ENCODE measurements at regions not wholly inside any gene's neighbourhood (a gene's known extent, or its start where the extent isn't known, plus 50 kb on each side); places are given as distances from the start of the nearest gene placed in this dataset.
"Not testable (repeated sequence)": the region's sequence is repeated elsewhere in the genome, so short reads cannot be mapped to it uniquely, and the experiment has no call there.

DNA sequence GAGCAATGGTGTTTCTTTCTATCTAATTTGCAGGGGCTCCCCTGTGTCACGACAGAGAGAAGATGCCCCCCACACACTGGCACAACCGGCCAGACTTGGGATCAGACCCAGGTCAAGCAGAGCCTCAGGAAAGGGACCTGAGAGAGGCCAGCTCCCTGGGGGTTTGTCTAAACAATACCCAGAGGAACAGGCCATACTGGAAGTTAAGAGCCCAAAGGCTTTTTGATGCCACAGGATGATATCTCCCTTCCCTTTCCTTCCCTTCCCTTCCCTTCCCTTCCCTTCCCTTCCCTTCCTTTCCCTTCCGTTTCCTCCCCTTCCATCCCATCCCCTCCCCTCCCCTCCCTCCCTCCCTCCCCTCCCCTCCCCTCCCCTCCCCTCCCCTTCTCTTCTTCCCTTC is 139.2 kb downstream of the ARL4C start:
- no peaks in the 10 kb centered on the region for H3K27me3 ChIP-seq (ENCODE audit: control insufficient read depth, insufficient read depth, low read length)
- no peaks in the 10 kb centered on the region for H3K36me3 ChIP-seq (ENCODE audit: control insufficient read depth, insufficient read depth, low read length)
- peaks cover 9% of the 10 kb centered on the region; the same call in 1 of the 2 replicates for H3K9me3 ChIP-seq (ENCODE audit: control insufficient read depth, insufficient read depth, low read depth, low read length)
- no peak overlapping the region for H3K4me3 ChIP-seq (ENCODE audit: low read depth, low read length)
- H3K4me1 ChIP-seq (ENCODE audit: control insufficient read depth, insufficient read depth, low read length): peaks cover 17% of the 10 kb centered on the region
- no peak overlapping the region for H3K27ac ChIP-seq (ENCODE audit: low read depth, low read length)
- no peak overlapping the region for H3K9ac ChIP-seq (ENCODE audit: low read length)

DNA sequence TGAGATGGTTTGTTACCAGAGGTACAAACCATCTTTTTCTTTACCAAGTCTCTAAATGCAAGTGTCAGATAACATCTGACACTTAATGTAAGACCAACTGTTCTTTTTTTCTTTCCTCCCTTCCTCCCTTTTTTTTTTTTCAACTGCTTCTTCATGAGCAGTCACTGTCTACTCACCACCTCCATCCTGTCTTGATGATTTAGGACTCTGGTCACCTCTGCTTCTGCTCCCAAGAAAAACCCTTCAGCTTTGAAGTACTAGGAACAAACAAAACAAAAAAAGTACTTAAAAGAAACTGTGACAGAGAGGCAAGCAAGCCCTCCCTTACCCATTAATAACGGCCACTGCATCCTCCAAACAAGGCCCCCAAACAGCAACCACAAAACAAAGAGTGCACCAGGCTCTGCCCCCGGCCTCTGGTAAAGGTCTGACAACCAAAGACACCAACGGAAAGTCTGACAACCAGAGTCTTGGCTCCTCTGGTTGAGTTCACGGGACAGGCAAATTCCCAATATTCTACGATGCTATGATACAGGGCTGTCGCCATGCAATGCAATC is 141.0 kb downstream of the ARL4C start:
- no peak overlapping the region for H3K9ac ChIP-seq (ENCODE audit: low read length)
- H3K4me3 ChIP-seq (ENCODE audit: low read depth, low read length): no peak overlapping the region

DNA sequence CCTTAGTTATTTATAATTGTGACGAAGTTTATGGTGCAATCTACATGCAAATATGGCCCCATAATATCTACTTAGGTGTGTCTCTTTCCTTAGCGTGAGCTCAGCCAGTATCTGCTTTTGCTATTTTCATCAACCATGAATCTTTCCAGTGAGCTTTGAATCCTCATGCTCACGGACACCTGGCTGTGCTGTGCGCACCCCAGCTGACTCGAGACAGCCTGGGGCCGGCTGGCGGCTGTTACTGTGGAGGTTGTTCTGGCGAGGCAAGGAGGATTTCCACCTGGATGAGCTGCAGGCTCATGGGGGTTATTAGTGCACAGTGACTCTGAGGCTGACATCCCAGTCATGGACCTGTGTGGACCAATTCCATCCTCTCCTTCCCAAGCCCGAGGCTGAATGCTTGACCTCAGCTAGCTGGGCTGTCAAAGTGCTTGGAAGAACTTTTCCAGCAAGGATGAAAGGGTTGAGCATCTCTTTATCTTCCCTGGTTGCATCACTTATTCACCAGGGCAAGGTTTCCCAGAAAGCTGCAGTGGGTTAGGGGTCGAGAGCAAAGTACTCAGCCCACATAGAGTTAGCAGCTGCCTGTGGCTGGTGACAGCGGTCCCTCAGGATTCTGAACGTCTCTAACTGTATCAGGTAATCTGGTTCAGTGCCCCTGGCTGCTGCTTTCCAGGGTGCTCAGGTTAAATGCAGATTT is 141.7 kb downstream of the ARL4C start:
- Histone ChIP-seq H3K4me1 (ENCODE audit: control insufficient read depth, insufficient read depth, low read length) (peaks cover 17% of the 10 kb centered on the region), H3K4me3 (ENCODE audit: low read depth, low read length) (no peak overlapping the region), H3K9ac (ENCODE audit: low read length) (no peak overlapping the region)

More for the DNA sequence above, 141.0 kb downstream of the ARL4C start:
- Histone ChIP-seq H3K36me3 (ENCODE audit: control insufficient read depth, insufficient read depth, low read length) (no peaks in the 10 kb centered on the region), H3K27ac (ENCODE audit: low read depth, low read length) (no peak overlapping the region), H3K27me3 (ENCODE audit: control insufficient read depth, insufficient read depth, low read length) (no peaks in the 10 kb centered on the region), H3K9me3 (ENCODE audit: control insufficient read depth, insufficient read depth, low read depth, low read length) (peaks cover 13% of the 10 kb centered on the region; the same call in 1 of the 2 replicates), H3K4me1 (ENCODE audit: control insufficient read depth, insufficient read depth, low read length) (peaks cover 17% of the 10 kb centered on the region)

DNA sequence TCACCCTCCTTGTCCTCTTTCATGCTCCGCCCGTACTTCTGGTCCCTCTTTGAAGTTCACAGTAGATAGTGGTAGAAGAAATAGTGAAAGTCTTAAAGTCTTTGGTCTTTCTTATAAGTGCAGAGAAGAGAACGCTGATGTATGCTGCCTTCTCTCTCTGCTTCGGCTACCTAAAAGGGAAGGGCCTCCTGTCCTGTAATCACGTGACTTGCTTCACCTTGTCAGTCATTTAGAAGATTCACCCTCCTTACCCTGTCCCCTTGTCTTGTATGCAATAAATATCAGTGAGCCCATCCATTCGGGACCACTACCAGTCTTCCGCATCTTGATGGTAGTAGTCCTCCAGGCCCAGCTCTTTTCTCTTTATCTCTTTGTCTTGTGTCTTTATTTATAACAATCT is 144.6 kb downstream of the ARL4C start:
- H3K27me3 ChIP-seq (ENCODE audit: control insufficient read depth, insufficient read depth, low read length): no peaks in the 10 kb centered on the region
- no peak overlapping the region for H3K27ac ChIP-seq (ENCODE audit: low read depth, low read length)
- H3K9ac ChIP-seq (ENCODE audit: low read length): no peak overlapping the region
- peaks cover 14% of the 10 kb centered on the region for H3K4me1 ChIP-seq (ENCODE audit: control insufficient read depth, insufficient read depth, low read length)
- H3K4me3 ChIP-seq (ENCODE audit: low read depth, low read length): no peak overlapping the region
- H3K36me3 ChIP-seq (ENCODE audit: control insufficient read depth, insufficient read depth, low read length): no peaks in the 10 kb centered on the region
- peaks cover 10% of the 10 kb centered on the region; the same call in 1 of the 2 replicates for H3K9me3 ChIP-seq (ENCODE audit: control insufficient read depth, insufficient read depth, low read depth, low read length)

More for the DNA sequence above, 141.7 kb downstream of the ARL4C start:
- Histone ChIP-seq H3K9me3 (ENCODE audit: control insufficient read depth, insufficient read depth, low read depth, low read length) (peaks cover 13% of the 10 kb centered on the region; the same call in 1 of the 2 replicates), H3K36me3 (ENCODE audit: control insufficient read depth, insufficient read depth, low read length) (no peaks in the 10 kb centered on the region), H3K27ac (ENCODE audit: low read depth, low read length) (no peak overlapping the region), H3K27me3 (ENCODE audit: control insufficient read depth, insufficient read depth, low read length) (no peaks in the 10 kb centered on the region)

DNA sequence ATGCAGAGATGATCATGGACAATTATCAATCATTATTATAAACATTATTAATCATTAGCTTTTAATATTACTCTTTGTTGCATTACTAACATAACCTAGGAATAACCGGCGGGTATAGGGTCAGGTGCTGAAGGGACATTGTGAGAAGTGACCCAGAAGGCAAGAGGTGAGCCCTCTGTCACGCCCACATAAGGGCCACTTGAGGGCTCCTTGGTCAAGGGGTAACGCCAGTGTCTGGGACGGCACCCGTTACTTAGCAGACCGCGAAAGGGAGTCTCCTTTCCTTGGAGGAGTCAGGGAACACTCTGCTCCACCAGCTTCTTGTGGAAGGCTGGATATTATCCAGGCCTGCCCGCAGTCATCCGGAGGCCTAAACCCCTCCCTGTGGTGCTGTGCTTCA is 145.0 kb downstream of the ARL4C start:
- not testable (repeated sequence) for H3K36me3 ChIP-seq (ENCODE audit: control insufficient read depth, insufficient read depth, low read length); H3K27ac ChIP-seq (ENCODE audit: low read depth, low read length); H3K27me3 ChIP-seq (ENCODE audit: control insufficient read depth, insufficient read depth, low read length); H3K4me3 ChIP-seq (ENCODE audit: low read depth, low read length); H3K9ac ChIP-seq (ENCODE audit: low read length)
- Histone ChIP-seq H3K4me1 (ENCODE audit: control insufficient read depth, insufficient read depth, low read length) (peaks cover 13% of the 10 kb centered on the region), H3K9me3 (ENCODE audit: control insufficient read depth, insufficient read depth, low read depth, low read length) (peaks cover 10% of the 10 kb centered on the region; the same call in 1 of the 2 replicates)

DNA sequence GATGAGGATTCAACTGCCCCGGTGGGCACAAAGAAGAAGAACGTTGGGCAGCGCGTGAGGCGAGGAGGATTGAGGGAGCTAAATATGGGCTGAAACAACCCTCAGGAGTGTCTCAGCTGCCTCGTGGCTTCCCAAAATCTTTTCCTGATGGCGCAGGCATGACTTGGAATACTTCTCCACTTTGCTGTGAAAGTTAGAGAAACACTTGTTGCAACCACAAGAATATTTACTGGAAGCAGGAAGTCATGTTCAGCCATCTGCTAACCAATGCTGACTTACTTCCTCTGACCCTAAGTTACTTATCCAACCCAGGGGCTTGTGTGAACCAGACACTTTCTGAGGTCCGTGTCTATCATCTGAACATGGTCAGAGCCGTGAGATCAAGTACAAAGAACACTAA is 148.8 kb downstream of the ARL4C start:
- no peaks in the 10 kb centered on the region; the same call in 1 of the 2 replicates for H3K4me1 ChIP-seq (ENCODE audit: control insufficient read depth, insufficient read depth, low read length)
- H3K9ac ChIP-seq (ENCODE audit: low read length): no peak overlapping the region
- H3K36me3 ChIP-seq (ENCODE audit: control insufficient read depth, insufficient read depth, low read length): no peaks in the 10 kb centered on the region
- no peaks in the 10 kb centered on the region for H3K27me3 ChIP-seq (ENCODE audit: control insufficient read depth, insufficient read depth, low read length)
- no peak overlapping the region for H3K27ac ChIP-seq (ENCODE audit: low read depth, low read length)
- H3K9me3 ChIP-seq (ENCODE audit: control insufficient read depth, insufficient read depth, low read depth, low read length): peaks cover 8% of the 10 kb centered on the region; the same call in 1 of the 2 replicates
- no peak overlapping the region for H3K4me3 ChIP-seq (ENCODE audit: low read depth, low read length)

DNA sequence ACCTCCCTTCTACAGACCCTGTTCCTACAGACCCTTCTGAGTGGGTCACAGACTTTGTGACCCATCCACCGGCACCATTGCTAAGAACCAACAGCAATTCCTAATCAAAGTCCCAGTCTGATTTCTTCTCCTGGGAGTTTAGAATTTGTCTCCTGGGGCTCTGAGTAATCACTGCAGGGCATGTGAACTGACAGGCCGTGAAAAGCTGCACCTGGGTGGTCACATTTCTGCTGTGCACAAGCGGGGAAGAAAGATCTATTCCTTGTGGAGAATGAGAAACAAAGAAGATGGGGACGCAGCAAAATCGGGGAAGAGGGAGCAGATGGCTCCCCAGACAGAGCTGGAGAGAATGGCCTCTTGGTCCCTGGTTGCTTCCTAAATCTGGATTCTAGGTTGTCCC is 151.0 kb downstream of the ARL4C start:
- no peaks in the 10 kb centered on the region for H3K36me3 ChIP-seq (ENCODE audit: control insufficient read depth, insufficient read depth, low read length)
- no peak overlapping the region for H3K4me3 ChIP-seq (ENCODE audit: low read depth, low read length)
- no peaks in the 10 kb centered on the region for H3K9me3 ChIP-seq (ENCODE audit: control insufficient read depth, insufficient read depth, low read depth, low read length)
- H3K9ac ChIP-seq (ENCODE audit: low read length): no peak overlapping the region
- no peak overlapping the region for H3K27ac ChIP-seq (ENCODE audit: low read depth, low read length)
- no peaks in the 10 kb centered on the region for H3K27me3 ChIP-seq (ENCODE audit: control insufficient read depth, insufficient read depth, low read length)
- H3K4me1 ChIP-seq (ENCODE audit: control insufficient read depth, insufficient read depth, low read length): peaks cover 2% of the 10 kb centered on the region; the same call in 1 of the 2 replicates

DNA sequence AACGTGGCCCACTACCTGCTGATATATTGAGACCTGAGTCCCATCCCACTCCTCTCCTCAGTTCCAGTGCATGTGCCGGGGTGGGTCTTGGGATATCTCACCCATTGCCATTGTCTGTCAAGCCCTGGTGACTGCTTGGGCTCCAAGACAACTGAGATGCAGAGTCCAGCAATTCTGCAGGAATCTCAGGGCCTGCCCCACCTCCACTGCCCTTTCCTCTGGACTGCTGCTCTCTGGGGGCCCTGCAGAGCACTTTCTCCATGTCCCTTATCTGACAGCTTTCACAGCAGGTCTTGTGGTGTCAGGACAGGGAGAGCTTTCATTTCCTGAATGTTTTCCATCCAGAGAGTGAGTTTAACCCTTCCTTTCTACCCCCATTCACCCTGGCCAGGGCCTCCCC is 152.9 kb downstream of the ARL4C start:
- Histone ChIP-seq H3K9me3 (ENCODE audit: control insufficient read depth, insufficient read depth, low read depth, low read length) (no peaks in the 10 kb centered on the region; the same call in 1 of the 2 replicates), H3K4me1 (ENCODE audit: control insufficient read depth, insufficient read depth, low read length) (peaks cover 2% of the 10 kb centered on the region; the same call in 1 of the 2 replicates), H3K9ac (ENCODE audit: low read length) (no peak overlapping the region), H3K36me3 (ENCODE audit: control insufficient read depth, insufficient read depth, low read length) (no peaks in the 10 kb centered on the region), H3K27me3 (ENCODE audit: control insufficient read depth, insufficient read depth, low read length) (no peaks in the 10 kb centered on the region), H3K4me3 (ENCODE audit: low read depth, low read length) (no peak overlapping the region), H3K27ac (ENCODE audit: low read depth, low read length) (no peak overlapping the region)

DNA sequence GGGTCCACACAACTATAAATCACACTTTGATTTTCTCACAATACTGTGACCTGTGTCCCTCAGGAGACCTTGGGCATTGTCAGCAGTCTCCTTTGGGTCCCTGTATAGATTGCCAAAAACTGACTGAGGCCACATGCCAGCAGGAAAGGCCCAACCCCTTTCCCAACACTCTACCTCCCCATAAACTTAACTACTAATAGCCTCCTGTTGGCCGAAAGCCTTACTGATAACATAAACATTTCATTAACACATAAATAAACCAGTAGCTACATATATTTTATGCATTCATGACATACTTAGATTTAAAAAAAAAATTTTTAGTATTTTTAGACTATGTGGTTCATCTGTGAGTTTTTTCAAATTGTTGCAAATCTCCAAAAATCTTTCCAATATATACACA is 153.5 kb downstream of the ARL4C start:
- H3K27ac ChIP-seq (ENCODE audit: low read depth, low read length): no peak overlapping the region

DNA sequence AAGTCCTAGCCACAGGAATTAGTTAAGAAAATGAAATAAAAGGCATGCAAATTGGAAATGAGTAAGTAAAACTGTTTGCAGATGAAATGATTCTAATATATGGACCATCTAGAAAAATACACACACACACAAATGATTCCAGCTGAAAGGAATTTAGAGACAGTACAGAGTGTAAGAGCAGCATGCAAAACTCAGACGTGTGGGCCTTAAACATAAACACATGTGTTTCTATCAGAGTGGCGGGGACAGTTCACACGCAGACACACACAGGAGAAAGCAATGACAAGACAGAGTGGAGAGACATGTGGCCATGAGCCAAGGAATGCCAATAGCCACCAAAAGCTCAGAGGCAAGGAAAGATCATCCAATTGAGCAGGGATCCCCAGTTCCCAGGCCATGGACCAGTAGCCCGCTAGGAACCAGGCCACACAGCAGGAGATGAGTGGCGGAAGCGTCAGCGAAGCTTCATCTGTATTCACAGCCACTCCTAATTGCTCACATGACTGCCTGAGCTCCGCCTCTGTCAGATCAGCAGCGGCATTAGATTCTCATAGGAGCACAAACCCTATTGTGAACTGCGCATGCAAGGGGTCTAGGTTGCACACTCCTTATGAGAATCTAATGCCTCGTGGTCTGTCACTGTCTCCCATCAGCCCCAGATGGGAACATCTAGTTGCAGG is 155.4 kb downstream of the ARL4C start:
- Histone ChIP-seq H3K9me3 (ENCODE audit: control insufficient read depth, insufficient read depth, low read depth, low read length) (peaks cover 6% of the 10 kb centered on the region; the same call in 1 of the 2 replicates), H3K4me1 (ENCODE audit: control insufficient read depth, insufficient read depth, low read length) (peaks cover 2% of the 10 kb centered on the region; the same call in 1 of the 2 replicates), H3K36me3 (ENCODE audit: control insufficient read depth, insufficient read depth, low read length) (no peaks in the 10 kb centered on the region), H3K4me3 (ENCODE audit: low read depth, low read length) (no peak overlapping the region), H3K27me3 (ENCODE audit: control insufficient read depth, insufficient read depth, low read length) (no peaks in the 10 kb centered on the region), H3K27ac (ENCODE audit: low read depth, low read length) (no peak overlapping the region), H3K9ac (ENCODE audit: low read length) (no peak overlapping the region)

More for the DNA sequence above, 153.5 kb downstream of the ARL4C start:
- H3K9me3 ChIP-seq (ENCODE audit: control insufficient read depth, insufficient read depth, low read depth, low read length): peaks cover 3% of the 10 kb centered on the region; the same call in 1 of the 2 replicates
- no peak overlapping the region for H3K4me3 ChIP-seq (ENCODE audit: low read depth, low read length)
- peaks cover 2% of the 10 kb centered on the region; the same call in 1 of the 2 replicates for H3K4me1 ChIP-seq (ENCODE audit: control insufficient read depth, insufficient read depth, low read length)
- H3K27me3 ChIP-seq (ENCODE audit: control insufficient read depth, insufficient read depth, low read length): no peaks in the 10 kb centered on the region
- H3K36me3 ChIP-seq (ENCODE audit: control insufficient read depth, insufficient read depth, low read length): no peaks in the 10 kb centered on the region
- H3K9ac ChIP-seq (ENCODE audit: low read length): no peak overlapping the region

DNA sequence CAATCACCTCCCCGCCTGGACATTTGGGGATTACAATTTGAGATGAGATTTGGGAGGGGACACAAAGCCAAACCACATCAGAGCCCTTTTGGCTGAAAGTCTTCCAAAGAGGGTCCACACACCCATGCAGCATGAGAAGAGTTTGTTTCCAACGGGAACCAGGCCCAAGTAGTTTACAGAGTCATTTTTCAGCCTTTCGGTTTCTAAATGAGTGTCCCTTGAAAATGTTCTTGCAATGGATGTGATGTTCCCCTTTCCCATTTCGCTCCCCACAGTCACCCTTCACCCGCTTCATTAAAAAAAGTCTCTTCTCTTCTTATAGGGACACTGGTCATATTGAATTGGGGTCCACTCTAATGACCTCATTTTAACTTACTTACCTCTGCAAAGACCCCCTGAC is 157.4 kb downstream of the ARL4C start:
- Histone ChIP-seq H3K9me3 (ENCODE audit: control insufficient read depth, insufficient read depth, low read depth, low read length) (peaks cover 6% of the 10 kb centered on the region; the same call in 1 of the 2 replicates), H3K27me3 (ENCODE audit: control insufficient read depth, insufficient read depth, low read length) (no peaks in the 10 kb centered on the region), H3K27ac (ENCODE audit: low read depth, low read length) (no peak overlapping the region)

More for the DNA sequence above, 157.4 kb downstream of the ARL4C start:
- Histone ChIP-seq H3K9ac (ENCODE audit: low read length) (no peak overlapping the region), H3K4me1 (ENCODE audit: control insufficient read depth, insufficient read depth, low read length) (peaks cover 14% of the 10 kb centered on the region), H3K4me3 (ENCODE audit: low read depth, low read length) (no peak overlapping the region), H3K36me3 (ENCODE audit: control insufficient read depth, insufficient read depth, low read length) (no peaks in the 10 kb centered on the region)

All from HUES6 (cell line).